ENCODE measurements at regions not wholly inside any gene's neighbourhood (a gene's known extent, or its start where the extent isn't known, plus 50 kb on each side); places are given as distances from the start of the nearest gene placed in this dataset.

- no peak for TF ChIP-seq HBP1 (CRISPR knock-in tag; IDR thresholded peaks at IDR 0.05; ENCODE audit: low read depth)
- no peak for TF ChIP-seq ZNF580 (CRISPR knock-in tag; IDR thresholded peaks at IDR 0.05; ENCODE audit: borderline replicate concordance, low read depth)
- no peak for TF ChIP-seq MAFG (CRISPR knock-in tag; IDR thresholded peaks at IDR 0.05)
- no peak for TF ChIP-seq ATF2 (CRISPR knock-in tag; IDR thresholded peaks at IDR 0.05)
- TF ChIP-seq ZNF18 (CRISPR knock-in tag; IDR thresholded peaks at IDR 0.05; ENCODE audit: insufficient replicate concordance): no peak
- TF ChIP-seq ZC3H4 (CRISPR knock-in tag; IDR thresholded peaks at IDR 0.05; ENCODE audit: borderline replicate concordance): no peak
- no peak for TF ChIP-seq ZNF530 (CRISPR knock-in tag; IDR thresholded peaks at IDR 0.05; ENCODE audit: low read depth)
These were observed 127.1 kb upstream of the SLC35G4 start (continued) for GRCh38 chr18:11482271-11482670.

GRCh38 chr18:11480692-11481091, 128.7 kb upstream of the SLC35G4 start:
- DNase-seq (ENCODE audit: low spot score) (no peak), ATAC-seq (no peak), FAIRE-seq (no peak)
- H3K9me3 ChIP-seq (ENCODE audit: low read length): no peaks in the 10 kb centered on the region
- H3K4me2 ChIP-seq (ENCODE audit: low read depth, low read length): no peak overlapping the region
- no peaks in the 10 kb centered on the region for H4K20me1 ChIP-seq (ENCODE audit: insufficient read depth, low read length)
- in situ Hi-C loops (cut with HindIII; ENCODE audit: extremely low pct_ligation_motif_present, low pct_unique_long_range_greater_than_20kb) (no loop called here), intact Hi-C loops (cut with micrococcal nuclease; ENCODE audit: unreplicated experiment) (no loop called here)
- 93% methylated on average over 1 of the region's 1 CpG for WGBS (ENCODE audit: low lambda C conversion rate)
- no peaks in the 10 kb centered on the region for H3K27me3 ChIP-seq (ENCODE audit: control insufficient read depth in 1 of 2, insufficient read depth in 2 of 2, low read length in 2 of 2)
- CTCF ChIA-PET (ENCODE audit: low intra/inter-chr PET ratio, low total read pairs): no interaction called here
- no peak overlapping the region for H2AFZ ChIP-seq (ENCODE audit: low read length)
- no peak overlapping the region for H3K9ac ChIP-seq (ENCODE audit: insufficient read depth, low read depth, low read length)
- no peak for TF ChIP-seq ZNF619 (CRISPR knock-in tag; IDR thresholded peaks at IDR 0.05)
- TF ChIP-seq RFX5 (IDR thresholded peaks at IDR 0.05; ENCODE audit: low read depth, low read length): no peak
- TF ChIP-seq SP140L (CRISPR knock-in tag; IDR thresholded peaks at IDR 0.05; ENCODE audit: borderline replicate concordance): no peak
- TF ChIP-seq ZNF329 (CRISPR knock-in tag; IDR thresholded peaks at IDR 0.05; ENCODE audit: low read depth): no peak
- no peaks in the 10 kb centered on the region for H3K36me3 ChIP-seq (replicated peaks in 1 of 2; ENCODE audit: control insufficient read depth in 1 of 2, insufficient read depth in 2 of 2, low read length in 2 of 2)
- no TSS peak for BruUV-seq (replicated peaks)
- no peak overlapping the region for H3K27ac ChIP-seq (ENCODE audit: extremely low read length, insufficient read depth, low read length)
- peaks cover 30% of the 10 kb centered on the region for H3K4me1 ChIP-seq (ENCODE audit: insufficient read depth, low read length)
- POLR2A ChIA-PET: no interaction called here
- no peaks in the 10 kb centered on the region for H3K79me2 ChIP-seq (ENCODE audit: insufficient read depth, low read length)
- H3K4me3 ChIP-seq (replicated peaks in 1 of 3; ENCODE audit: insufficient read depth in 1 of 3, low read depth in 2 of 3, low read length in 3 of 3): no peak overlapping the region
